ENCODE measurements at regions not wholly inside any gene's neighbourhood (a gene's known extent, or its start where the extent isn't known, plus 50 kb on each side); places are given as distances from the start of the nearest gene placed in this dataset.

DNA sequence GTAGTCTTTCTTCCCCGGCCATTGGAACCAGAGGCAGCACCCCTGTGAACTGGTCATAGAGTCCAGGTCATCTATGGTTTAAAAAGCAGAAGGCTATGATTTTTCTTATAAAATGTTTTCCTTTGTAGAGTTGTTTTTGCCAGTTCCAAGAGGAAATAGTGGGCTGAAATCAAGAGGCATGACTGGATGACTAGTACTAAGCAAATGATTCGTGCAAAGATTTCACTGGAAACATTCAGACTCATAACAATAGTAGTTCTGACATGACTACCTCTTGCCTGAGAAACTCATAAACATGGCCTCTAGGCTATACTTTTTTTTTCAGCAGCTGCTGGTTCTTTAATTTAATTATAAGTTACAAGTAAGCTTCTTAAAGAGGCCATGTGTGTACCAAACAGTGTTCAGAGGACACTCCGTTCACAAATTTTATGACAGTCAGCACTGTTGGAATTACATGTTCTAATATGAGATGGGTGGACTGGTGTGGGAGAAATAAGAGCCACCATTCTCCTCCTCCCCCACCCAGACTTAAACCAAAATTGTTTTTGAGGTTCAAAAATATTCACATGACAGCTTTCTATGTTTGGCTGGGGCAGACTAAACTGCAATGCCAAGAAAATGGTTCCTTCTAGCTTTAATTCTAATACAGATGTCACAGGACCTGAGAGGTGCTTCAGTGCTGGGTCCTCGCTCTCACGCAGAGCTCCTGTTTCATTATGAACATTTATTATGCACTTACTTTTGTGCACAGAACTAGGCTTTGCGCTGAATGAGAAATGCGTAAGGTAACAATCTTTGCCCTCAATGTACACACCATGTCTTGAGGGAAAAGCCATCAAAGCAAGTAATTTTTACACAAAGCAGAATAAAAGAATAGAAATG, 147.5 kb downstream of the ZC3H11B start:
- H3K4me1 ChIP-seq, result no peaks in the 10 kb centered on the region
- TF ChIP-seq CHD2 (IDR thresholded peaks at IDR 0.05; ENCODE audit: low read length, partially characterized antibody), result no peak
- no peak for TF ChIP-seq CBX8 (IDR thresholded peaks at IDR 0.05)
- TF ChIP-seq, protein P1, sequence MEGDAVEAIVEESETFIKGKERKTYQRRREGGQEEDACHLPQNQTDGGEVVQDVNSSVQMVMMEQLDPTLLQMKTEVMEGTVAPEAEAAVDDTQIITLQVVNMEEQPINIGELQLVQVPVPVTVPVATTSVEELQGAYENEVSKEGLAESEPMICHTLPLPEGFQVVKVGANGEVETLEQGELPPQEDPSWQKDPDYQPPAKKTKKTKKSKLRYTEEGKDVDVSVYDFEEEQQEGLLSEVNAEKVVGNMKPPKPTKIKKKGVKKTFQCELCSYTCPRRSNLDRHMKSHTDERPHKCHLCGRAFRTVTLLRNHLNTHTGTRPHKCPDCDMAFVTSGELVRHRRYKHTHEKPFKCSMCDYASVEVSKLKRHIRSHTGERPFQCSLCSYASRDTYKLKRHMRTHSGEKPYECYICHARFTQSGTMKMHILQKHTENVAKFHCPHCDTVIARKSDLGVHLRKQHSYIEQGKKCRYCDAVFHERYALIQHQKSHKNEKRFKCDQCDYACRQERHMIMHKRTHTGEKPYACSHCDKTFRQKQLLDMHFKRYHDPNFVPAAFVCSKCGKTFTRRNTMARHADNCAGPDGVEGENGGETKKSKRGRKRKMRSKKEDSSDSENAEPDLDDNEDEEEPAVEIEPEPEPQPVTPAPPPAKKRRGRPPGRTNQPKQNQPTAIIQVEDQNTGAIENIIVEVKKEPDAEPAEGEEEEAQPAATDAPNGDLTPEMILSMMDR (IDR thresholded peaks at IDR 0.05), result no peak
- no peak for TF ChIP-seq HEYL (CRISPR knock-in tag; IDR thresholded peaks at IDR 0.05)
- TF ChIP-seq, protein P2, sequence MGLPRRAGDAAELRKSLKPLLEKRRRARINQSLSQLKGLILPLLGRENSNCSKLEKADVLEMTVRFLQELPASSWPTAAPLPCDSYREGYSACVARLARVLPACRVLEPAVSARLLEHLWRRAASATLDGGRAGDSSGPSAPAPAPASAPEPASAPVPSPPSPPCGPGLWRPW (IDR thresholded peaks at IDR 0.05), result no peak
- TF ChIP-seq RARB (CRISPR knock-in tag; IDR thresholded peaks at IDR 0.05), result no peak
- no peak for TF ChIP-seq RAD21 (conservative IDR thresholded peaks at IDR 0.05 in 1 of 2, IDR thresholded peaks at IDR 0.05 in 1 of 2)
- TF ChIP-seq SREBF2 (IDR thresholded peaks at IDR 0.05), result no peak
- no peak for TF ChIP-seq RNF2 (IDR thresholded peaks at IDR 0.05; ENCODE audit: borderline replicate concordance, low read depth)
- TF ChIP-seq ZNF302 (CRISPR knock-in tag; IDR thresholded peaks at IDR 0.05), result no peak
- no peak for TF ChIP-seq MAZ (IDR thresholded peaks at IDR 0.05; ENCODE audit: borderline replicate concordance, low read depth, low read length)
- TF ChIP-seq PHF8 (IDR thresholded peaks at IDR 0.05; ENCODE audit: borderline replicate concordance, low read depth), result no peak
- TF ChIP-seq MYC (IDR thresholded peaks at IDR 0.05; ENCODE audit: borderline replicate concordance, low read length), result no peak
- TF ChIP-seq EHF (CRISPR knock-in tag; IDR thresholded peaks at IDR 0.05), result no peak
- no peak for TF ChIP-seq HDAC2 (IDR thresholded peaks at IDR 0.05)
- ATAC-seq (no peak), DNase-seq (ENCODE audit: low read depth in 1 of 2, low spot score in 1 of 2) (no peak), FAIRE-seq (no peak)
- H3K9me3 ChIP-seq, result no peaks in the 10 kb centered on the region
- H3K27ac ChIP-seq, result no peak overlapping the region
- ChIA-PET CTCF (no interaction called here), POLR2A (no interaction called here)
- no peak overlapping the region for H3K4me2 ChIP-seq
- H3K4me3 ChIP-seq, result no peak overlapping the region
- 74% methylated on average over 7 of the region's 7 CpGs for WGBS (ENCODE audit: missing lambda C conversion rate)

DNA sequence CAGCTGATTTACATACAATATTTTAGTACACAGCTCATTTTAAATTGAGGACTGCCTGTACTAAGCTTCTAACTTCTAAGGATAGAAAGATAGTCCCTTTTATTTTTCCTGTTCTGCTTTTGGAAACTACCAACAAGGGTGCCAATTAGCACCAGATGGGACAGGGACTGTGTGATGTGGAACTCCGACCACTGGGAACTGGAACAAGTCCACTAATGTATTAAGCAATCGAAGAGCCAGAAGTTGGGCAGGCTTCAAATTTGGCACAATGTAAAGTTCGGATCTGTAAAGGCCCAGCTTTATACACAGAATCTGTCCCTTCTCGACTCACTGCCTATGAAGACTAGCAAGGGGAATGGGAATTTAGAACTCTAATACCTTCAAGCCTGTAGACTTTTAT, 149.3 kb downstream of the ZC3H11B start:
- H3K9me3 ChIP-seq, result no peaks in the 10 kb centered on the region
- no peak overlapping the region for H3K4me3 ChIP-seq
- H3K27ac ChIP-seq, result no peak overlapping the region
- DNase-seq (ENCODE audit: low read depth in 1 of 2, low spot score in 1 of 2) (no peak), ATAC-seq (no peak), FAIRE-seq (no peak)
- ChIA-PET POLR2A (no interaction called here), CTCF (no interaction called here)
- WGBS (ENCODE audit: missing lambda C conversion rate), result 35% methylated on average over 4 of the region's 4 CpGs
- H3K4me1 ChIP-seq, result no peaks in the 10 kb centered on the region
- no peak overlapping the region for H3K4me2 ChIP-seq
- TF ChIP-seq, protein P3, sequence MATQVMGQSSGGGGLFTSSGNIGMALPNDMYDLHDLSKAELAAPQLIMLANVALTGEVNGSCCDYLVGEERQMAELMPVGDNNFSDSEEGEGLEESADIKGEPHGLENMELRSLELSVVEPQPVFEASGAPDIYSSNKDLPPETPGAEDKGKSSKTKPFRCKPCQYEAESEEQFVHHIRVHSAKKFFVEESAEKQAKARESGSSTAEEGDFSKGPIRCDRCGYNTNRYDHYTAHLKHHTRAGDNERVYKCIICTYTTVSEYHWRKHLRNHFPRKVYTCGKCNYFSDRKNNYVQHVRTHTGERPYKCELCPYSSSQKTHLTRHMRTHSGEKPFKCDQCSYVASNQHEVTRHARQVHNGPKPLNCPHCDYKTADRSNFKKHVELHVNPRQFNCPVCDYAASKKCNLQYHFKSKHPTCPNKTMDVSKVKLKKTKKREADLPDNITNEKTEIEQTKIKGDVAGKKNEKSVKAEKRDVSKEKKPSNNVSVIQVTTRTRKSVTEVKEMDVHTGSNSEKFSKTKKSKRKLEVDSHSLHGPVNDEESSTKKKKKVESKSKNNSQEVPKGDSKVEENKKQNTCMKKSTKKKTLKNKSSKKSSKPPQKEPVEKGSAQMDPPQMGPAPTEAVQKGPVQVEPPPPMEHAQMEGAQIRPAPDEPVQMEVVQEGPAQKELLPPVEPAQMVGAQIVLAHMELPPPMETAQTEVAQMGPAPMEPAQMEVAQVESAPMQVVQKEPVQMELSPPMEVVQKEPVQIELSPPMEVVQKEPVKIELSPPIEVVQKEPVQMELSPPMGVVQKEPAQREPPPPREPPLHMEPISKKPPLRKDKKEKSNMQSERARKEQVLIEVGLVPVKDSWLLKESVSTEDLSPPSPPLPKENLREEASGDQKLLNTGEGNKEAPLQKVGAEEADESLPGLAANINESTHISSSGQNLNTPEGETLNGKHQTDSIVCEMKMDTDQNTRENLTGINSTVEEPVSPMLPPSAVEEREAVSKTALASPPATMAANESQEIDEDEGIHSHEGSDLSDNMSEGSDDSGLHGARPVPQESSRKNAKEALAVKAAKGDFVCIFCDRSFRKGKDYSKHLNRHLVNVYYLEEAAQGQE (IDR thresholded peaks at IDR 0.05), result no peak
- TF ChIP-seq RAD21 (conservative IDR thresholded peaks at IDR 0.05 in 1 of 2, IDR thresholded peaks at IDR 0.05 in 1 of 2), result no peak
- no peak for TF ChIP-seq ZC3H11A (IDR thresholded peaks at IDR 0.05)
- TF ChIP-seq BHLHE40 (IDR thresholded peaks at IDR 0.05; ENCODE audit: low read depth, low read length), result no peak
- TF ChIP-seq ESRRA (IDR thresholded peaks at IDR 0.05; ENCODE audit: borderline replicate concordance, low read length), result no peak

All from A549 (cell line).